GM23338 (cell line): ENCODE measurements at regions not wholly inside any gene's neighbourhood (a gene's known extent, or its start where the extent isn't known, plus 50 kb on each side); places are given as distances from the start of the nearest gene placed in this dataset.

Experiments
- ATAC-seq: fragments of 200-7000 bp; cut with Tn5 transposase; 3 replicates; pipeline ENCODE4 v1.9.1; 2020
- DNase-seq: peaks from one replicate; pipeline ENCODE4 v3.0.0-alpha.2; 2015; ENCODE audit warnings: low spot score
- H2AFZ ChIP-seq: fragments of 200-600 bp; sonication (generic); 2 replicates; pipeline ENCODE4 v1.8.0; 2016; ENCODE audit warnings: antibody characterized with exemption, mild to moderate bottlenecking, moderate library complexity
- H3F3A ChIP-seq: fragments of 200-600 bp; sonication (generic); replicated peaks from 2 replicates; pipeline ENCODE4 v1.8.0; 2017; ENCODE audit warnings: antibody characterized with exemption, mixed run types, low read depth
- H3K27ac ChIP-seq: fragments of 200-600 bp; sonication (generic); 2 replicates; pipeline ENCODE4 v1.6.1; 2016; ENCODE audit warnings: low read depth
- H3K27me3 ChIP-seq: fragments of 200-600 bp; sonication (generic); 2 replicates; pipeline ENCODE4 v1.8.0; 2016; ENCODE audit warnings: mild to moderate bottlenecking, mixed run types, moderate library complexity; ENCODE audit not compliant: insufficient read depth
- H3K36me3 ChIP-seq: fragments of 200-600 bp; sonication (generic); 2 replicates; pipeline ENCODE4 v1.8.0; 2016; ENCODE audit warnings: mild to moderate bottlenecking; ENCODE audit not compliant: insufficient read depth
- H3K4me1 ChIP-seq: fragments of 200-600 bp; sonication (generic); 2 replicates; pipeline ENCODE4 v1.8.0; 2016; ENCODE audit warnings: mild to moderate bottlenecking, moderate library complexity; ENCODE audit not compliant: insufficient read depth
- H3K4me2 ChIP-seq: fragments of 200-600 bp; sonication (generic); 2 replicates; pipeline ENCODE4 v1.7.1; 2017; ENCODE audit warnings: mixed run types
- H3K4me3 ChIP-seq: fragments of 200-600 bp; sonication (generic); 2 replicates; pipeline ENCODE4 v1.6.1; 2016; ENCODE audit warnings: mixed run types
- H3K79me2 ChIP-seq: fragments of 200-600 bp; sonication (generic); replicated peaks from 2 replicates; pipeline ENCODE4 v1.8.0; 2017; ENCODE audit warnings: mild to moderate bottlenecking; ENCODE audit not compliant: insufficient read depth
- H3K9me2 ChIP-seq: fragments of 200-600 bp; sonication (generic); 2 replicates; pipeline ENCODE4 v1.8.0; 2017; ENCODE audit not compliant: insufficient read depth
- H4K20me1 ChIP-seq: fragments of 200-600 bp; sonication (generic); replicated peaks from 2 replicates; pipeline ENCODE4 v1.8.0; 2017; ENCODE audit warnings: mild to moderate bottlenecking; ENCODE audit not compliant: insufficient read depth
- H3K27ac Mint-ChIP-seq: 2 replicates; pipeline ENCODE4 v1.8.0; 2020; ENCODE audit warnings: inconsistent platforms, mild to moderate bottlenecking, moderate library complexity, mixed read lengths
- H3K27me3 Mint-ChIP-seq: 3 replicates; pipeline ENCODE4 v1.8.0; 2022; ENCODE audit warnings: low read depth, mild to moderate bottlenecking, moderate library complexity, mixed read lengths, inconsistent platforms; ENCODE audit not compliant: insufficient read depth, poor library complexity
- H3K36me3 Mint-ChIP-seq: 3 replicates; pipeline ENCODE4 v1.8.0; 2021; ENCODE audit warnings: low read depth, mild to moderate bottlenecking, inconsistent platforms, moderate library complexity, mixed read lengths
- H3K4me1 Mint-ChIP-seq: 3 replicates; pipeline ENCODE4 v1.8.0; 2020; ENCODE audit warnings: mild to moderate bottlenecking, inconsistent platforms, mixed read lengths
- H3K4me3 Mint-ChIP-seq: 3 replicates; pipeline ENCODE4 v1.8.0; 2021; ENCODE audit warnings: moderate library complexity, mild to moderate bottlenecking, inconsistent platforms, mixed read lengths
- H3K9me3 Mint-ChIP-seq: 3 replicates; pipeline ENCODE4 v1.8.0; 2020; ENCODE audit warnings: moderate library complexity, mild to moderate bottlenecking, inconsistent platforms, mixed read lengths
- CREB1 ChIP-seq: fragments of 250-450 bp; sonication (Bioruptor Pico); IDR thresholded peaks from 2 replicates; pipeline ENCODE4 v1.5.0; 2020; ENCODE audit warnings: low read depth, mild to moderate bottlenecking, moderate library complexity
- EZH2 ChIP-seq: fragments of 200-600 bp; sonication (generic); IDR thresholded peaks from one replicate; pipeline ENCODE4 v1.8.0; 2017; ENCODE audit warnings: antibody characterized with exemption, mild to moderate bottlenecking, low read depth; ENCODE audit not compliant: unreplicated experiment
- JUNB ChIP-seq: IDR thresholded peaks from one replicate; pipeline ENCODE4 v1.6.1; 2016; ENCODE audit warnings: antibody characterized with exemption; ENCODE audit not compliant: unreplicated experiment
- NANOG ChIP-seq: IDR thresholded peaks from 2 replicates; pipeline ENCODE4 v1.6.1; 2016; ENCODE audit warnings: antibody characterized with exemption, borderline replicate concordance
- POLR2AphosphoS5 ChIP-seq: IDR thresholded peaks from 2 replicates; pipeline ENCODE4 v1.6.1; 2016; ENCODE audit warnings: antibody characterized with exemption, low read depth
- STAT1 ChIP-seq: IDR thresholded peaks from one replicate; pipeline ENCODE4 v1.6.1; 2016; ENCODE audit warnings: antibody characterized with exemption; ENCODE audit not compliant: unreplicated experiment
- ZNF114 ChIP-seq: fragments of 250-450 bp; sonication (Bioruptor Pico); IDR thresholded peaks from 2 replicates; pipeline ENCODE4 v1.5.0; 2020; ENCODE audit warnings: mild to moderate bottlenecking, moderate library complexity
- ZNF331 ChIP-seq: fragments of 250-450 bp; sonication (Bioruptor Pico); IDR thresholded peaks from 2 replicates; pipeline ENCODE4 v1.5.0; 2020; ENCODE audit warnings: low read depth, mild to moderate bottlenecking, moderate library complexity
- TF ChIP-seq, protein P1 (sequence below): IDR thresholded peaks from 2 replicates; pipeline ENCODE4 v1.6.1; 2016; ENCODE audit warnings: antibody characterized with exemption
- TF ChIP-seq, protein P2 (sequence below): IDR thresholded peaks from one replicate; pipeline ENCODE4 v1.6.1; 2018; ENCODE audit warnings: antibody characterized with exemption; ENCODE audit not compliant: unreplicated experiment
- TF ChIP-seq, protein P3 (sequence below), 2 experiments: fragments of 200-600 bp in 1 of 2; sonication (generic) in 1 of 2; conservative IDR thresholded peaks; 2 replicates each; pipeline versions ENCODE4 v1.5.1 to v1.6.1; 2016 to 2017; ENCODE audit warnings: antibody characterized with exemption in 2 of 2, low read depth in 2 of 2, mild to moderate bottlenecking in 2 of 2, moderate library complexity in 1 of 2

DNA sequence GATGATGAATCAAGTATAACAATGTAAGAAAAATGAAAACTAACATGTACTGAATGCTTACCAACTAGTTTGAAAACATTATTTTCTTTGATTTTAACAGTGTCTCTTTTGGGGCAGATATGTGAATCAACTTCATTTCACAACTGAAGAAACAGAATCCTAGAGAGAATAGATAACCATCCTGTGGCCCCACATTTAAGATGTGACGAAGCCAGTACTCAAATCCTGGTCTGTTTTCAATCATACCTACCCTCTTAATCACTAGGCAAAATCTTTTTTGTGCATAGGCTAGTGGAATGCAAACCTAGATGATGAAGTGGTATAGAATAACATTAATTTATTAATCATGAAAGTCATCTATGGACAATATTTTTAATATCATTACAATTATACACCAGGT, 371.6 kb upstream of the EPHA7 start:
- no peak overlapping the region for H3K4me3 ChIP-seq
- no peaks in the 10 kb centered on the region for H3K36me3 Mint-ChIP-seq
- no peaks in the 10 kb centered on the region for H3K36me3 ChIP-seq
- no peak overlapping the region for H2AFZ ChIP-seq
- TF ChIP-seq STAT1 (no peak), POLR2AphosphoS5 (no peak), JUNB (no peak), ZNF331 (CRISPR knock-in tag) (no peak), CREB1 (CRISPR knock-in tag) (no peak), EZH2 (no peak)
- TF ChIP-seq, protein P1, sequence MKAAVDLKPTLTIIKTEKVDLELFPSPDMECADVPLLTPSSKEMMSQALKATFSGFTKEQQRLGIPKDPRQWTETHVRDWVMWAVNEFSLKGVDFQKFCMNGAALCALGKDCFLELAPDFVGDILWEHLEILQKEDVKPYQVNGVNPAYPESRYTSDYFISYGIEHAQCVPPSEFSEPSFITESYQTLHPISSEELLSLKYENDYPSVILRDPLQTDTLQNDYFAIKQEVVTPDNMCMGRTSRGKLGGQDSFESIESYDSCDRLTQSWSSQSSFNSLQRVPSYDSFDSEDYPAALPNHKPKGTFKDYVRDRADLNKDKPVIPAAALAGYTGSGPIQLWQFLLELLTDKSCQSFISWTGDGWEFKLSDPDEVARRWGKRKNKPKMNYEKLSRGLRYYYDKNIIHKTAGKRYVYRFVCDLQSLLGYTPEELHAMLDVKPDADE, result no peak
- TF ChIP-seq, protein P2, sequence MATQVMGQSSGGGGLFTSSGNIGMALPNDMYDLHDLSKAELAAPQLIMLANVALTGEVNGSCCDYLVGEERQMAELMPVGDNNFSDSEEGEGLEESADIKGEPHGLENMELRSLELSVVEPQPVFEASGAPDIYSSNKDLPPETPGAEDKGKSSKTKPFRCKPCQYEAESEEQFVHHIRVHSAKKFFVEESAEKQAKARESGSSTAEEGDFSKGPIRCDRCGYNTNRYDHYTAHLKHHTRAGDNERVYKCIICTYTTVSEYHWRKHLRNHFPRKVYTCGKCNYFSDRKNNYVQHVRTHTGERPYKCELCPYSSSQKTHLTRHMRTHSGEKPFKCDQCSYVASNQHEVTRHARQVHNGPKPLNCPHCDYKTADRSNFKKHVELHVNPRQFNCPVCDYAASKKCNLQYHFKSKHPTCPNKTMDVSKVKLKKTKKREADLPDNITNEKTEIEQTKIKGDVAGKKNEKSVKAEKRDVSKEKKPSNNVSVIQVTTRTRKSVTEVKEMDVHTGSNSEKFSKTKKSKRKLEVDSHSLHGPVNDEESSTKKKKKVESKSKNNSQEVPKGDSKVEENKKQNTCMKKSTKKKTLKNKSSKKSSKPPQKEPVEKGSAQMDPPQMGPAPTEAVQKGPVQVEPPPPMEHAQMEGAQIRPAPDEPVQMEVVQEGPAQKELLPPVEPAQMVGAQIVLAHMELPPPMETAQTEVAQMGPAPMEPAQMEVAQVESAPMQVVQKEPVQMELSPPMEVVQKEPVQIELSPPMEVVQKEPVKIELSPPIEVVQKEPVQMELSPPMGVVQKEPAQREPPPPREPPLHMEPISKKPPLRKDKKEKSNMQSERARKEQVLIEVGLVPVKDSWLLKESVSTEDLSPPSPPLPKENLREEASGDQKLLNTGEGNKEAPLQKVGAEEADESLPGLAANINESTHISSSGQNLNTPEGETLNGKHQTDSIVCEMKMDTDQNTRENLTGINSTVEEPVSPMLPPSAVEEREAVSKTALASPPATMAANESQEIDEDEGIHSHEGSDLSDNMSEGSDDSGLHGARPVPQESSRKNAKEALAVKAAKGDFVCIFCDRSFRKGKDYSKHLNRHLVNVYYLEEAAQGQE, result no peak
- TF ChIP-seq, protein P3, sequence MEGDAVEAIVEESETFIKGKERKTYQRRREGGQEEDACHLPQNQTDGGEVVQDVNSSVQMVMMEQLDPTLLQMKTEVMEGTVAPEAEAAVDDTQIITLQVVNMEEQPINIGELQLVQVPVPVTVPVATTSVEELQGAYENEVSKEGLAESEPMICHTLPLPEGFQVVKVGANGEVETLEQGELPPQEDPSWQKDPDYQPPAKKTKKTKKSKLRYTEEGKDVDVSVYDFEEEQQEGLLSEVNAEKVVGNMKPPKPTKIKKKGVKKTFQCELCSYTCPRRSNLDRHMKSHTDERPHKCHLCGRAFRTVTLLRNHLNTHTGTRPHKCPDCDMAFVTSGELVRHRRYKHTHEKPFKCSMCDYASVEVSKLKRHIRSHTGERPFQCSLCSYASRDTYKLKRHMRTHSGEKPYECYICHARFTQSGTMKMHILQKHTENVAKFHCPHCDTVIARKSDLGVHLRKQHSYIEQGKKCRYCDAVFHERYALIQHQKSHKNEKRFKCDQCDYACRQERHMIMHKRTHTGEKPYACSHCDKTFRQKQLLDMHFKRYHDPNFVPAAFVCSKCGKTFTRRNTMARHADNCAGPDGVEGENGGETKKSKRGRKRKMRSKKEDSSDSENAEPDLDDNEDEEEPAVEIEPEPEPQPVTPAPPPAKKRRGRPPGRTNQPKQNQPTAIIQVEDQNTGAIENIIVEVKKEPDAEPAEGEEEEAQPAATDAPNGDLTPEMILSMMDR (conservative IDR thresholded peaks at IDR 0.05; ENCODE audit: low read depth in 2 of 2), result no peak
- no peak overlapping the region for H3K27ac Mint-ChIP-seq
- peaks cover 1% of the 10 kb centered on the region for H3K27me3 Mint-ChIP-seq
- ATAC-seq (no peak), DNase-seq (no peak)
- no peak overlapping the region for H3K27ac ChIP-seq
- no peaks in the 10 kb centered on the region for H3K27me3 ChIP-seq
- no peak overlapping the region for H3K4me3 Mint-ChIP-seq
- H3K9me2 ChIP-seq, result no peaks in the 10 kb centered on the region
- H3K4me1 ChIP-seq, result peaks cover 8% of the 10 kb centered on the region
- H3K4me2 ChIP-seq, result no peak overlapping the region
- H3K4me1 Mint-ChIP-seq, result peaks cover 39% of the 10 kb centered on the region
- no peaks in the 10 kb centered on the region for H4K20me1 ChIP-seq
- H3K79me2 ChIP-seq, result no peaks in the 10 kb centered on the region
- H3F3A ChIP-seq, result no peaks in the 10 kb centered on the region
- no peaks in the 10 kb centered on the region for H3K9me3 Mint-ChIP-seq

DNA sequence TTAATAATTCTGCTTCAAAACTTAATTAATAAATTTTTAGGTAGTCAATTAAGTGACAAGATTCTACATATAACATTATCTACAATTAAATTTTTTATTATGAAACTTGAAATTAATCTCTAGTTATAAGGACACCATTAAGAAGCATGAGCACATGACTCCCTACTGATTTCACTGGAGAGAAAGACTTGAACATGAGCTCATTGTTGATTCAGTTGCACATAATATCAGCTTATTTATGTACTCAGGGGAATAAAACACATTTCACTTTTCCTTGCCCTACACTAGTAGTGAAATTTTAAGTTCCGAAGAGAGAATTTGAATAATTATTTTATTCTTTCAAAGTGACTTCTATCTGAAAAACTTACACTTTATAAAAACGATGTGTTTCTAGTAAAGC, 370.2 kb upstream of the EPHA7 start:
- no peaks in the 10 kb centered on the region for H3K36me3 ChIP-seq
- H3K79me2 ChIP-seq, result no peaks in the 10 kb centered on the region
- Mint-ChIP-seq H3K27me3 (peaks cover 1% of the 10 kb centered on the region), H3K9me3 (no peaks in the 10 kb centered on the region), H3K4me3 (no peak overlapping the region), H3K36me3 (no peaks in the 10 kb centered on the region), H3K4me1 (peaks cover 48% of the 10 kb centered on the region), H3K27ac (no peak overlapping the region)
- H3K4me1 ChIP-seq, result peaks cover 20% of the 10 kb centered on the region
- H3F3A ChIP-seq, result no peaks in the 10 kb centered on the region
- DNase-seq, result no peak
- H2AFZ ChIP-seq, result no peak overlapping the region
- H3K9me2 ChIP-seq, result no peaks in the 10 kb centered on the region
- no peak overlapping the region for H3K27ac ChIP-seq
- no peaks in the 10 kb centered on the region for H3K27me3 ChIP-seq
- no peak overlapping the region for H3K4me3 ChIP-seq
- no peak overlapping the region for H3K4me2 ChIP-seq
- no peak for ATAC-seq
- no peaks in the 10 kb centered on the region for H4K20me1 ChIP-seq
- no peak for TF ChIP-seq ZNF114 (CRISPR knock-in tag)
- no peak for TF ChIP-seq JUNB
- TF ChIP-seq NANOG, result no peak
- TF ChIP-seq STAT1, result no peak
- no peak for TF ChIP-seq ZNF331 (CRISPR knock-in tag)
- TF ChIP-seq, protein P3 (conservative IDR thresholded peaks at IDR 0.05; ENCODE audit: low read depth in 2 of 2), result no peak
- TF ChIP-seq, protein P1, result no peak
- no peak for TF ChIP-seq CREB1 (CRISPR knock-in tag)
- no peak for TF ChIP-seq POLR2AphosphoS5
